GM12878 (cell line): ENCODE measurements at regions not wholly inside any gene's neighbourhood (a gene's known extent, or its start where the extent isn't known, plus 50 kb on each side); places are given as distances from the start of the nearest gene placed in this dataset.

Experiments used
- ATAC-seq: fragments of 200-7000 bp; cut with Tn5 transposase; 3 replicates; pipeline ENCODE4 v1.9.1; 2020; ENCODE audit warnings: mild to moderate bottlenecking, moderate library complexity
- BruUV-seq: library from RNA; stranded (reverse); fragments of 400-500 nt; replicated peaks from 2 replicates; lab custom pipeline; 2021; lab: Mats Ljungman, UMichigan
- CTCF ChIA-PET: fragments of 300-600 bp; sonication (Branson Sonifier 250); formaldehyde crosslinking; extraction: SDS; loops from one replicate; lab custom pipeline; 2021; ENCODE audit warnings: inconsistent platforms; lab: Yijun Ruan, JAX
- POLR2A ChIA-PET: fragments of 350-600 bp; formaldehyde crosslinking; extraction: SDS; loops from one replicate; lab custom pipeline; 2021; ENCODE audit warnings: inconsistent platforms; lab: Charles Lee
- RAD21 ChIA-PET: fragments of 300-600 bp; sonication (Branson Sonifier 250); formaldehyde crosslinking; loops from one replicate; lab custom pipeline; 2023; ENCODE audit warnings: antibody characterized with exemption; ENCODE audit not compliant: unreplicated experiment; lab: Charles Lee
- SMC1A ChIA-PET: fragments of 300-600 bp; sonication (Branson Sonifier 250); formaldehyde crosslinking; loops from one replicate; lab custom pipeline; 2023; ENCODE audit not compliant: unreplicated experiment, uncharacterized antibody; lab: Charles Lee
- DNase-seq: peaks from one replicate; pipeline ENCODE4 v3.0.0-alpha.2; 2011; ENCODE audit warnings: low read depth, low spot score
- FAIRE-seq: peaks from 3 replicates; lab custom pipeline; 2011; peaks lifted over from hg19 to GRCh38; lab: Jason Lieb, UNC
- H2AFZ ChIP-seq: 2 replicates; pipeline ENCODE4 v1.6.0; 2011; ENCODE audit warnings: low read depth, low read length, control low read depth; ENCODE audit not compliant: control insufficient read depth
- H3K27ac ChIP-seq: 2 replicates; pipeline ENCODE4 v1.5.1; 2011; ENCODE audit warnings: control low read depth; ENCODE audit not compliant: control insufficient read depth, insufficient read depth
- H3K27me3 ChIP-seq, 2 experiments: replicated peaks in 1 of 2; 2 replicates each; pipeline versions ENCODE4 v1.6.0 to v1.6.1; 2011; ENCODE audit warnings: low read length in 1 of 2; ENCODE audit not compliant: control insufficient read depth in 2 of 2, insufficient read depth in 2 of 2
- H3K36me3 ChIP-seq, 2 experiments: 2 replicates each; pipeline ENCODE4 v1.5.1; 2011; ENCODE audit warnings: low read length in 1 of 2; ENCODE audit not compliant: control insufficient read depth in 2 of 2, insufficient read depth in 2 of 2
- H3K4me1 ChIP-seq: 2 replicates; pipeline ENCODE4 v1.6.1; 2011; ENCODE audit warnings: mild to moderate bottlenecking, low read length, moderate library complexity, mixed read lengths; ENCODE audit not compliant: control insufficient read depth, insufficient read depth
- H3K4me2 ChIP-seq: 2 replicates; pipeline ENCODE4 v1.6.0; 2011; ENCODE audit warnings: control low read depth; ENCODE audit not compliant: control insufficient read depth, insufficient read depth
- H3K4me3 ChIP-seq: fragments of 200-600 bp; sonication (generic); 2 replicates; pipeline ENCODE4 v1.5.1; 2016
- H3K79me2 ChIP-seq: 2 replicates; pipeline ENCODE4 v1.6.0; 2011; ENCODE audit warnings: low read length; ENCODE audit not compliant: control insufficient read depth, insufficient read depth
- H3K9ac ChIP-seq: 2 replicates; pipeline ENCODE4 v1.8.0; 2011; ENCODE audit warnings: low read length, control low read depth, mixed read lengths; ENCODE audit not compliant: control insufficient read depth, insufficient read depth
- H3K9me3 ChIP-seq: replicated peaks from 3 replicates; pipeline ENCODE4 v1.5.1; 2011; ENCODE audit warnings: mild to moderate bottlenecking, low read length; ENCODE audit not compliant: control insufficient read depth, insufficient read depth
- H4K20me1 ChIP-seq: 2 replicates; pipeline ENCODE4 v1.6.0; 2011; ENCODE audit not compliant: control insufficient read depth, insufficient read depth
- EZH2 ChIP-seq: IDR thresholded peaks from 2 replicates; pipeline ENCODE4 v1.6.1; 2012; ENCODE audit warnings: low read depth, mild to moderate bottlenecking, control low read depth, inconsistent platforms, low read length, borderline replicate concordance; ENCODE audit not compliant: control insufficient read depth
- FOS ChIP-seq: IDR thresholded peaks from 3 replicates; pipeline ENCODE4 v1.6.1; 2011; ENCODE audit warnings: borderline replicate concordance; ENCODE audit not compliant: insufficient read length; ENCODE audit errors: extremely low read depth
- HCFC1 ChIP-seq: fragments of 150-350 bp; IDR thresholded peaks from 2 replicates; pipeline ENCODE4 v1.6.1; 2014; ENCODE audit warnings: low read length
- HDAC2 ChIP-seq: fragments of 200-600 bp; sonication (generic); IDR thresholded peaks from 2 replicates; pipeline ENCODE4 v1.6.1; 2017
- IRF3 ChIP-seq: fragments of 450-650 bp; IDR thresholded peaks from 2 replicates; pipeline ENCODE4 v1.6.1; 2014; ENCODE audit warnings: mild to moderate bottlenecking
- JUND ChIP-seq: IDR thresholded peaks from 2 replicates; pipeline ENCODE4 v1.6.1; 2012; ENCODE audit warnings: low read depth, mild to moderate bottlenecking, low read length, improper control_type of control experiment, moderate library complexity
- MEF2A ChIP-seq: IDR thresholded peaks from 2 replicates; pipeline ENCODE4 v1.6.1; 2011; ENCODE audit warnings: low read depth, mild to moderate bottlenecking, low read length, moderate library complexity; ENCODE audit not compliant: insufficient read depth
- RCOR1 ChIP-seq: conservative IDR thresholded peaks from 2 replicates; pipeline ENCODE4 v1.6.1; 2012; ENCODE audit warnings: low read depth, low read length, improper control_type of control experiment
- SIX5 ChIP-seq: IDR thresholded peaks from 2 replicates; pipeline ENCODE4 v1.6.1; 2011; ENCODE audit warnings: mild to moderate bottlenecking, low read depth, low read length, moderate library complexity; ENCODE audit not compliant: severe bottlenecking
- SMAD1 ChIP-seq: fragments of 450-650 bp; IDR thresholded peaks from 2 replicates; pipeline ENCODE4 v1.6.1; 2018; ENCODE audit warnings: mild to moderate bottlenecking, low read depth; ENCODE audit not compliant: partially characterized antibody
- SMAD5 ChIP-seq: IDR thresholded peaks from 2 replicates; pipeline ENCODE4 v1.6.1; 2016; ENCODE audit warnings: antibody characterized with exemption, low read depth
- SRF ChIP-seq, 2 experiments: IDR thresholded peaks; 2 replicates each; pipeline ENCODE4 v1.6.1; 2011; ENCODE audit warnings: low read depth in 2 of 2, low read length in 2 of 2, mild to moderate bottlenecking in 1 of 2, moderate library complexity in 1 of 2
- USF2 ChIP-seq: IDR thresholded peaks from 2 replicates; pipeline ENCODE4 v1.6.1; 2011; ENCODE audit warnings: low read depth, low read length, improper control_type of control experiment, borderline replicate concordance
- WGBS: methylation state at CpG from one replicate; pipeline ENCODE4 v1.1.6; 2016; ENCODE audit warnings: low lambda C conversion rate; ENCODE audit not compliant: insufficient replicate concordance, insufficient coverage; ENCODE audit errors: missing lambda C conversion rate; 5-methylcytosine and 5-hydroxymethylcytosine counted together
- in situ Hi-C: fragments of 300-500 bp; cut with MboI; formaldehyde crosslinking; loops from 9 replicates; pipeline ENCODE4 v1.14.3; 2018; ENCODE audit warnings: mixed read lengths
- intact Hi-C: fragments of 100-400 bp; cut with micrococcal nuclease; formaldehyde crosslinking; loops from one replicate; pipeline ENCODE4 v1.14.2; 2022; ENCODE audit not compliant: unreplicated experiment
- TF ChIP-seq, protein P1 (sequence below): fragments of 450-650 bp; conservative IDR thresholded peaks from 2 replicates; pipeline ENCODE4 v1.6.1; 2017; ENCODE audit warnings: mild to moderate bottlenecking, moderate library complexity

DNA sequence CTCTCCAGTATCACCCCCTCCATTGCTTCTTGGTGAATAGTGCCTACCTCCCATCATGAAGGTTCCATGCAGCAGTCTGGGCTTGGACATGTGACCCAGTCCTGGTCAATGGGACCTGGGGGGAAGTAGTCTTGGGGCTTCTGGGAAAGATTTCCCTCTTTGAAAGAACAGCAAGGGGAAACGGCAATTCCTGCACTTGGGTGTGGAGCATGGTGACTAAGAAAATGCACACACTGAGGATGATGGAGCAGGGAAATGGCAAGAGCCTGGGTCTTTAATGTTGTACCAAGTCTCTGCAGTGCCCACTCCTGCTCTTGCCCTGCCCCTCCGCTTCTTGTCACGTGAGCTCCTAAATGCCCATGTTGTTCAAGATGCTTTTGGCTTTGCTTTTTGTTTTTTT, 131.4 kb upstream of the SIX2 start:
- ChIA-PET RAD21 (no interaction called here), POLR2A (no interaction called here), SMC1A (no interaction called here), CTCF (no interaction called here)
- TF ChIP-seq USF2, result no peak
- TF ChIP-seq HDAC2, result no peak
- no peak for TF ChIP-seq SMAD1
- TF ChIP-seq HCFC1, result no peak
- no peak for TF ChIP-seq RCOR1
- no peak for TF ChIP-seq JUND
- no peak for TF ChIP-seq EZH2
- in situ Hi-C loops, result no loop called here
- WGBS, result 56% methylated on average over 3 of the region's 3 CpGs
- H3K9ac ChIP-seq, result no peak overlapping the region
- BruUV-seq, result no TSS peak
- no peaks in the 10 kb centered on the region for H3K79me2 ChIP-seq
- no peak overlapping the region for H3K27ac ChIP-seq
- no peak for ATAC-seq
- H3K27me3 ChIP-seq, result peaks cover 0 to 2% of the 10 kb centered on the region in 2 experiments; a peak in 1 of 4 replicates
- no peak overlapping the region for H3K4me2 ChIP-seq
- DNase-seq, result no peak
- no peaks in the 10 kb centered on the region for H3K36me3 ChIP-seq
- peaks cover 4% of the 10 kb centered on the region; the same call in 1 of the 2 replicates for H3K4me1 ChIP-seq
- H4K20me1 ChIP-seq, result no peaks in the 10 kb centered on the region
- intact Hi-C loops, result no loop called here
- H3K9me3 ChIP-seq, result no peaks in the 10 kb centered on the region
- no peak overlapping the region for H3K4me3 ChIP-seq
- no peak overlapping the region for H2AFZ ChIP-seq
- FAIRE-seq, result no peak

DNA sequence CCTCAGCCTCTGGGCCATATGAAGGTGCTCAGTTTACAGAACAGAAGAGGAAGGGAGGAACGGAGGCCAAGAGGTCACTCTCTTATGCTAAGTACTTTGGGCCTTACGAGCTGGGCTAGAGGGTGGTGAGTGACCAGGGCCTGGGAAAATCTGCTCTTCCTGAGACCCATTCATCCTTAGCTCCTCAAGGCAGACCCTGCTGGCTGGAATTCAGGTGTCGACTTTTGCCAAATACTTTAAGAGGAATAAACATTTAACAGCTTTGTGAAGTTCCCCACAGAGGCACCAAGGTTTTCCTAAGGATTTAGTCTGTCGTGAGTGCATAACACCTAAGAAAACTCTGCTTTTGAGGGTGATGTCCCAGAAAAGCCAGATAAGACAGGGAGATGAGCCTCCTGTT, 129.7 kb upstream of the SIX2 start:
- FAIRE-seq (no peak), DNase-seq (no peak), ATAC-seq (no peak)
- WGBS, result 50% methylated on average over 4 of the region's 4 CpGs
- Histone ChIP-seq H3K9ac (no peak overlapping the region), H3K4me3 (no peak overlapping the region), H3K27ac (no peak overlapping the region), H3K79me2 (no peaks in the 10 kb centered on the region), H2AFZ (no peak overlapping the region), H3K9me3 (no peaks in the 10 kb centered on the region), H3K4me2 (no peak overlapping the region), H4K20me1 (no peaks in the 10 kb centered on the region), H3K27me3 (0 out of 4 replicates have a peak, but pooled peaks cover 0 to 2% of the 10 kb centered on the region in 2 experiments), H3K36me3 (no peaks in the 10 kb centered on the region), H3K4me1 (peaks cover 4% of the 10 kb centered on the region; the same call in 1 of the 2 replicates)
- ChIA-PET RAD21 (no interaction called here), SMC1A (interaction anchor here (1.5 kb wide), 1 partner anchor 11 kb away, joined by 3 read pairs; no protein-coding TSS in a partner anchor), CTCF (no interaction called here), POLR2A (no interaction called here)
- intact Hi-C loops (no loop called here), in situ Hi-C loops (no loop called here)
- BruUV-seq, result no TSS peak
- TF ChIP-seq SRF (IDR thresholded peaks at IDR 0.05; ENCODE audit: low read depth in 2 of 2, low read length in 2 of 2), result no peak
- TF ChIP-seq FOS, result no peak
- TF ChIP-seq SMAD5, result no peak
- TF ChIP-seq SIX5, result no peak
- TF ChIP-seq MEF2A, result no peak
- no peak for TF ChIP-seq IRF3
- TF ChIP-seq, protein P1, sequence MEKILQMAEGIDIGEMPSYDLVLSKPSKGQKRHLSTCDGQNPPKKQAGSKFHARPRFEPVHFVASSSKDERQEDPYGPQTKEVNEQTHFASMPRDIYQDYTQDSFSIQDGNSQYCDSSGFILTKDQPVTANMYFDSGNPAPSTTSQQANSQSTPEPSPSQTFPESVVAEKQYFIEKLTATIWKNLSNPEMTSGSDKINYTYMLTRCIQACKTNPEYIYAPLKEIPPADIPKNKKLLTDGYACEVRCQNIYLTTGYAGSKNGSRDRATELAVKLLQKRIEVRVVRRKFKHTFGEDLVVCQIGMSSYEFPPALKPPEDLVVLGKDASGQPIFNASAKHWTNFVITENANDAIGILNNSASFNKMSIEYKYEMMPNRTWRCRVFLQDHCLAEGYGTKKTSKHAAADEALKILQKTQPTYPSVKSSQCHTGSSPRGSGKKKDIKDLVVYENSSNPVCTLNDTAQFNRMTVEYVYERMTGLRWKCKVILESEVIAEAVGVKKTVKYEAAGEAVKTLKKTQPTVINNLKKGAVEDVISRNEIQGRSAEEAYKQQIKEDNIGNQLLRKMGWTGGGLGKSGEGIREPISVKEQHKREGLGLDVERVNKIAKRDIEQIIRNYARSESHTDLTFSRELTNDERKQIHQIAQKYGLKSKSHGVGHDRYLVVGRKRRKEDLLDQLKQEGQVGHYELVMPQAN, result no peak
